ENCODE measurements at regions not wholly inside any gene's neighbourhood (a gene's known extent, or its start where the extent isn't known, plus 50 kb on each side); places are given as distances from the start of the nearest gene placed in this dataset.

DNA sequence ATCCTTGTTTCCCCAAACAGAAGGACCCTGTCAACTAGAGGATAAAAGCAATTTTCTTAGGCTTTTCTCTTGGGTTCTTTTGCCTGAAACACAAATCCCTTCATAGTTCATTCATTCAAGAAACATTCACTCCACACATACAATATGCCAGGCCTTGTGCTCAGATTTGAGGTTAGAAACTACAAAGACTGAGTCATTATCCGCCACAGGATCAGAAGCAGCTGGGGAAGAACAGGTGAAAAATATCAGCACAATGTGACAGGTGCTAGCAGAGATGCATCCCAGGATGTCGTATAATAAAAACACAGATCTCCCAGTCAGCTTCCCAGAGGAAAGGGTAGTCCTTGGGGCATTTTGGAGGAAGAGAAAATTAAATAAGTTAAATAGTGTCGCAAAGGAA, 172.4 kb downstream of the LRATD1 start:
- no peak for TF ChIP-seq ZFX (IDR thresholded peaks at IDR 0.05; ENCODE audit: borderline replicate concordance)
- TF ChIP-seq, protein P1, sequence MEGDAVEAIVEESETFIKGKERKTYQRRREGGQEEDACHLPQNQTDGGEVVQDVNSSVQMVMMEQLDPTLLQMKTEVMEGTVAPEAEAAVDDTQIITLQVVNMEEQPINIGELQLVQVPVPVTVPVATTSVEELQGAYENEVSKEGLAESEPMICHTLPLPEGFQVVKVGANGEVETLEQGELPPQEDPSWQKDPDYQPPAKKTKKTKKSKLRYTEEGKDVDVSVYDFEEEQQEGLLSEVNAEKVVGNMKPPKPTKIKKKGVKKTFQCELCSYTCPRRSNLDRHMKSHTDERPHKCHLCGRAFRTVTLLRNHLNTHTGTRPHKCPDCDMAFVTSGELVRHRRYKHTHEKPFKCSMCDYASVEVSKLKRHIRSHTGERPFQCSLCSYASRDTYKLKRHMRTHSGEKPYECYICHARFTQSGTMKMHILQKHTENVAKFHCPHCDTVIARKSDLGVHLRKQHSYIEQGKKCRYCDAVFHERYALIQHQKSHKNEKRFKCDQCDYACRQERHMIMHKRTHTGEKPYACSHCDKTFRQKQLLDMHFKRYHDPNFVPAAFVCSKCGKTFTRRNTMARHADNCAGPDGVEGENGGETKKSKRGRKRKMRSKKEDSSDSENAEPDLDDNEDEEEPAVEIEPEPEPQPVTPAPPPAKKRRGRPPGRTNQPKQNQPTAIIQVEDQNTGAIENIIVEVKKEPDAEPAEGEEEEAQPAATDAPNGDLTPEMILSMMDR (IDR thresholded peaks at IDR 0.05): no peak

Data from 22Rv1 (cell line).